AG09319 (cell line): ENCODE measurements at regions not wholly inside any gene's neighbourhood (a gene's known extent, or its start where the extent isn't known, plus 50 kb on each side); places are given as distances from the start of the nearest gene placed in this dataset.

Source experiments
- DNase-seq: peaks from one replicate; pipeline ENCODE4 v3.0.0-alpha.2; 2010; ENCODE audit warnings: low read depth; ENCODE audit errors: extremely low read depth
- TF ChIP-seq, protein P1 (sequence below): IDR thresholded peaks from 2 replicates; pipeline ENCODE4 v1.5.1; 2011; ENCODE audit warnings: low read depth, mild to moderate bottlenecking, inconsistent platforms, low read length, moderate library complexity

DNA sequence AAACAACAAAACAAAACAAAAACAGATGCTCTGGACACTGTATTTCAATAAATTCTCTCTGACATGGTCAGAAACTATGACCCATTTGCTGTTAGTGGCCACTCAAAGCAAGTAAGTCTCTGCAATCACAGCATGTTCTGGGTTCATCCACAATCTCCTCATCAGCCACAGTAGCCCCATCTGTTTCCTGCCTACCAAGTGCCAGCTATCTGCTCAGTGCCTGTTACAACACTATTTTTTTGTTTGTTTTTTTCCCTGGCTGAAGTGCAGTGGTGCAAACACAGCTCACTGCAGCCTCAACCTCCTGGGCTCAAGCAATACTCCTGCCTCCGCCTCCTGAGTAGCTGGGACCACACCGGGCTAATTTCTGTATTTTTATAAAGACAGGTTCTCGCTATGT lies 137.9 kb downstream of the SOX9 start:
- no peak for DNase-seq
- TF ChIP-seq, protein P1, sequence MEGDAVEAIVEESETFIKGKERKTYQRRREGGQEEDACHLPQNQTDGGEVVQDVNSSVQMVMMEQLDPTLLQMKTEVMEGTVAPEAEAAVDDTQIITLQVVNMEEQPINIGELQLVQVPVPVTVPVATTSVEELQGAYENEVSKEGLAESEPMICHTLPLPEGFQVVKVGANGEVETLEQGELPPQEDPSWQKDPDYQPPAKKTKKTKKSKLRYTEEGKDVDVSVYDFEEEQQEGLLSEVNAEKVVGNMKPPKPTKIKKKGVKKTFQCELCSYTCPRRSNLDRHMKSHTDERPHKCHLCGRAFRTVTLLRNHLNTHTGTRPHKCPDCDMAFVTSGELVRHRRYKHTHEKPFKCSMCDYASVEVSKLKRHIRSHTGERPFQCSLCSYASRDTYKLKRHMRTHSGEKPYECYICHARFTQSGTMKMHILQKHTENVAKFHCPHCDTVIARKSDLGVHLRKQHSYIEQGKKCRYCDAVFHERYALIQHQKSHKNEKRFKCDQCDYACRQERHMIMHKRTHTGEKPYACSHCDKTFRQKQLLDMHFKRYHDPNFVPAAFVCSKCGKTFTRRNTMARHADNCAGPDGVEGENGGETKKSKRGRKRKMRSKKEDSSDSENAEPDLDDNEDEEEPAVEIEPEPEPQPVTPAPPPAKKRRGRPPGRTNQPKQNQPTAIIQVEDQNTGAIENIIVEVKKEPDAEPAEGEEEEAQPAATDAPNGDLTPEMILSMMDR: no peak

DNA sequence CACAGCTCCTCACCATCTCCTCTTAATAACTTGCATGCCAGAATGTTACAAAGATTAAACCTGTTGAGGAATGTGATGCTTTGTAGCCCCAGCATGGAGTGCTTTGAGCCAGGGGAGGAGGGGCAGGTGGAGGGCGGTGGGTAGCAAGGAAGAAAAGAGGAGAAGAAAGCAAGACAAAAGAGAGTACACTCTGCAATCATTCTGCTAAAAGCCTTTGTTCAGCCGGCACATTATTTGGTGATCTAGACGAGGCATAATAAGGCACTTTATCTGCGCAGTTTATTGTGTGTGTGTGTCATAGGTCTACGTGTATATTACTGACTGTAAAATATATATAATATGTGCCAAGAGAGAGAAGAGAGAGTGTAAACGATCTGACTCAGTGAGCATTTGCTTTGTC lies 139.1 kb downstream of the SOX9 start:
- DNase-seq: no peak
- TF ChIP-seq, protein P1: no peak

DNA sequence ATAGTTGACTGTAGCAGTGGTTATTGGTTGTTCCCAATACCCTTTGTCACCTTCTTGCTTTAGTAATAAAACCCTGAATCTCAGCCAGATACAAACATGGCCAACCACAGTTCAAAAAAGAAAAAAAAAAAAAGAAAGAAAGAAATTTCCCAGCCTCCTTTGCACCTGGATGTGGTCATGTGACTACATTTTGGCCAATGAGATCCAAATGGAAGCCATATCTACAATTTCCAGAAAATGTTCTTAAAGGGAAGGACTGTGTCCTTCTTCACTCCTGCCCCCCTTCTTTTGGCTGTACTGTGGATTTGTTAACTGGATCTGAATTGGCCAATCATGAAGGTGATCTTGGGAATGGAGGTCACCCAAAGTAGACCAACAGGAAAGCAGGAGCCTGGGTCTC lies 141.9 kb downstream of the SOX9 start:
- TF ChIP-seq, protein P1: no peak
- DNase-seq: no peak

DNA sequence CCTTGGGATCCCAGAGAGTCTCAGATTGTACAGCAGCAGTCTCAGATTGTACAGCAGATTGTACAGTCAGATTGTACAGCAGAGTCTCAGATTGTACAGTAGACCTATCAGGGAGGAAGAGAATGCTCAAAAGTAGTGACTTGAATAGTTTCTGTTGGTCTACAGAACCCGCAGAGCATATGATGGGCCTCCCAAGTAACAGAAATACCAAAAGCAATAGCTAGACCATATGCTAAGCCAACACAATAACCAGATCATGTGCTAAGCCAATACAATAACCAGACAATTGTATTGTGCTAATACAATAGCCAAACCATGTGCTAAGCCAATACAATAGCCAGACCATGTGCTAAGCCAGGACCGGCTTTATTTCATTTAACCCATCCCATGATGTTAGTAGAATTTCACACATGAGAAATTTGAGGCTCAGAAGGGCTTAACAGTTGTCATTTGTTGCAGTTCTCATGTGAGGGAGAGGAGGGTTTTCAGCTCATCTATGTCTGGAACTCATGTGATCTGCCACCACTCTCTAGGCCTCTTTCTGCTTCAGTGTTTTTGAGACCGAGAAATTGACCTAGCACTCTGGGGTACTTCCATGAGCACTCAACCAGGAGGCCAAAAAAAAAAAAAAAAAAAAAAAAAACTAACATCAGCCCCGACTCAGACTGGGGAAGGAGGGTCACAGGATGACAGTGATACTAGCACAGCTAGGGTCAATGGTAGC lies 144.0 kb downstream of the SOX9 start:
- no peak for DNase-seq
- TF ChIP-seq, protein P1: no peak

DNA sequence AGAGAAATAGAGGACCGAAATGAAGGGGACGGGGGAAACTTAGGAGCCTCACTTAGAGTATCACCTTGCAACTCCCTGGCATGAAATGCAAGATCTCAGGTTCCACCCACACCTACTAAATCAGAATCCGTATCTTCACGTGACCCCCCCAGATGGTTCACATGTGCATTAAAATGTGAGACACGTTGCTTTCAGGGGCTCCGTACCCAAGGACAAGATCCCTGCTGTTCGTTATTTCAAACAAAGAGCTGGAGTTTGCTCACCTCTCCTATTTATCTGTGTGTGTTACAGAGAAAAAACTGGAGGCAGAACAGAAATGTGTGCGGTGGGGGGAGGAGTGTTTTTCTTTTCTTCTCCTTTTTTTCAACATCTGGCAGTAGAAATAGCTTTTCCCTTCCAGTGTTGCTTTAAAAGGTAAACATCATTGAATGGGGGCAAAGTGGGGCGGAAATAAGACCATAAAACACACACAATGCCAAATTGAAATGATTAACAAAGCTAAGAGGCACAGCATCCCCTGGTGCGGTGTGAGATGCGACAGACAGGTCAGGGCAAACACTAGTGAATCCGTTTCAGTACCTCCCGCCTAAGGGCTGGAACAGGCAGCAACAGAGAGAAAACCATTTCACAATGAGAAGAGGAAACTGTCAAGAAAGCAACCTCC lies 145.4 kb downstream of the SOX9 start:
- no peak for DNase-seq
- TF ChIP-seq, protein P1: no peak

DNA sequence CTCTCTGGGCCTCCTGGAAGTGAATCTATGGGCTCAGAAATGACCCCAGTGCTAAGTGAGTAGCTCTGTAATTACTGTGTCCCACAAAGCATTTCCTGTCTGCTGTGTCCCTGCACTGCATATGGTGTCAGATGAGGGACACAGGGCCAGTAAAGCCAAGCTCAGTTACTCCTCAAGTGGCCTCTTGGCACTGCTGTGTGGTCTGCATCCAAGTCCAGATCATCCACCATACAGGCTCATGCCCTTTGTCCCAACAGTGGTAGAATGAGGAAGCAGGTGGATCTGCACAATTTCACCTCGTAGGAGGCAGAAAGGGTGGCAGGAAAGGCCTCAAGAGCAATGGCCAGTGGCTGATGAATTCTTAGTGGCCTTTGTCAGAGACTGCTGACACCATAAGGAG lies 146.8 kb downstream of the SOX9 start:
- TF ChIP-seq, protein P1: no peak
- no peak for DNase-seq

DNA sequence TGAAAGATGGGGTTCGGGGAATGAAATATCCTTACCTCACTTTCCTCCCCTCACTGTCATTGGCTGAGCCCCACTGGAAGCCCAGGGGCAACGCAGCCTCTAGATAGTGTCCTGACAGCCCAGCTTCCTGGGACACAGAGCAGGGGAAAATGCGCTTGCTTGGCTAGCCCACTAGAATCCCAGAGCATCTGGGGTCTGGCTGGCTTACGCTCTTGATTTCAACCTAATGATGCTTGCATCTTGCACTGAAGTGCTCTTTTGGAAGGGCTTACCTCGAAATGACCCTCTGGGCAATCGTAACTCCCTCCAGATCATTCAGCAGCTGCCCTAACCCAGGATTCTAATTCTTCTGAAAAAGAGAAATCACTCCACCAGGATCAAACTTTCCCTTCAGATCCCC lies 147.6 kb downstream of the SOX9 start:
- DNase-seq: no peak
- TF ChIP-seq, protein P1: no peak
